Lower leg skin (tissue), 4 donors: ENCODE measurements at regions not wholly inside any gene's neighbourhood (a gene's known extent, or its start where the extent isn't known, plus 50 kb on each side); places are given as distances from the start of the nearest gene placed in this dataset.

Experiments
- DNase-seq, 2 donors: peaks; one replicate each; pipeline ENCODE4 v3.0.0-alpha.2; 2019; ENCODE audit warnings: low spot score in 2 of 2
- H3K4me3 ChIP-seq: fragments of 200-600 bp; sonication (generic); 2 replicates; pipeline ENCODE4 v1.5.1; 2017; ENCODE audit warnings: mild to moderate bottlenecking, low read depth; ENCODE audit not compliant: poor library complexity, severe bottlenecking
- CTCF ChIP-seq, 3 donors: fragments of 450-650 bp; IDR thresholded peaks; one replicate each; pipeline ENCODE4 v1.5.1; 2016; ENCODE audit warnings: antibody characterized with exemption in 3 of 3, mild to moderate bottlenecking in 3 of 3, moderate library complexity in 2 of 3
- POLR2A ChIP-seq, 2 donors: fragments of 450-650 bp; IDR thresholded peaks; one replicate each; pipeline ENCODE4 v1.6.1; 2016 to 2017; ENCODE audit warnings: antibody characterized with exemption in 2 of 2, mild to moderate bottlenecking in 1 of 2, moderate library complexity in 1 of 2
- WGBS, 2 donors: methylation state at CpG; one replicate each; pipeline ENCODE4 v1.1.5; 2018; 5-methylcytosine and 5-hydroxymethylcytosine counted together
- intact Hi-C: fragments of 100-400 bp; cut with DNase I; formaldehyde crosslinking; loops from one replicate; pipeline ENCODE4 v1.15.0; 2023; ENCODE audit warnings: low total_unique reads

- intact Hi-C loops, result no loop called here
- 37 to 49% methylated on average over 4 of the region's 4 CpGs for WGBS, 2 donors
- H3K4me3 ChIP-seq, result no peak overlapping the region
- TF ChIP-seq CTCF (IDR thresholded peaks at IDR 0.05) (no peak), POLR2A (IDR thresholded peaks at IDR 0.05) (no peak)
- DNase-seq, result no peak
Observed at GRCh38 chr3:25171118-25171807, 256.8 kb upstream of the RARB start.

GRCh38 chr3:25171897-25172296, 256.2 kb upstream of the RARB start:
- no peak overlapping the region for H3K4me3 ChIP-seq
- DNase-seq, result no peak
- TF ChIP-seq CTCF (IDR thresholded peaks at IDR 0.05) (no peak), POLR2A (IDR thresholded peaks at IDR 0.05) (no peak)
- intact Hi-C loops, result no loop called here
- 85 to 86% methylated on average over 6 of the region's 6 CpGs for WGBS, 2 donors

GRCh38 chr3:25173606-25174005, 254.5 kb upstream of the RARB start:
- intact Hi-C loops, result no loop called here
- 43 to 59% methylated on average over 1 of the region's 1 CpG for WGBS, 2 donors
- TF ChIP-seq POLR2A (IDR thresholded peaks at IDR 0.05) (no peak), CTCF (IDR thresholded peaks at IDR 0.05) (no peak)
- no peak overlapping the region for H3K4me3 ChIP-seq
- DNase-seq, result no peak

- no peak overlapping the region for H3K4me3 ChIP-seq
- DNase-seq, result no peak
- WGBS, 2 donors, result 90 to 95% methylated on average over 13 of the region's 13 CpGs
- intact Hi-C loops, result no loop called here
- TF ChIP-seq CTCF (IDR thresholded peaks at IDR 0.05) (no peak), POLR2A (IDR thresholded peaks at IDR 0.05) (no peak)
Observed at GRCh38 chr3:25174251-25174650, 253.8 kb upstream of the RARB start.

GRCh38 chr3:25177041-25177440, 251.0 kb upstream of the RARB start:
- intact Hi-C loops, result no loop called here
- TF ChIP-seq CTCF (IDR thresholded peaks at IDR 0.05) (no peak), POLR2A (IDR thresholded peaks at IDR 0.05) (no peak)
- H3K4me3 ChIP-seq, result no peak overlapping the region
- 37 to 39% methylated on average over 3 of the region's 3 CpGs for WGBS, 2 donors
- no peak for DNase-seq

GRCh38 chr3:25178672-25179071, 249.4 kb upstream of the RARB start:
- DNase-seq, result no peak

More at GRCh38 chr3:25178672-25179071, 249.4 kb upstream of the RARB start:
- no peak overlapping the region for H3K4me3 ChIP-seq
- intact Hi-C loops, result no loop called here
- no peak for TF ChIP-seq CTCF (IDR thresholded peaks at IDR 0.05)
- TF ChIP-seq POLR2A (IDR thresholded peaks at IDR 0.05), result no peak
- WGBS, 2 donors, result 75 to 77% methylated on average over 4 of the region's 4 CpGs
